IPS DF 4.7 (cell line): ENCODE measurements at regions not wholly inside any gene's neighbourhood (a gene's known extent, or its start where the extent isn't known, plus 50 kb on each side); places are given as distances from the start of the nearest gene placed in this dataset.
"Not testable (repeated sequence)": the region's sequence is repeated elsewhere in the genome, so short reads cannot be mapped to it uniquely, and the experiment has no call there.

Experiments used
- DNase-seq: peaks from one replicate; pipeline ENCODE4 v3.0.0-alpha.2; 2013; ENCODE audit warnings: low spot score; ENCODE audit errors: extremely low read depth

GRCh38 chrX:142804085-142804484 is 221.6 kb upstream of the SPANXN4 start:
- peak; percentile 30 for DNase-seq

- no peak for DNase-seq
Measured at GRCh38 chrX:142819461-142819860, 206.3 kb upstream of the SPANXN4 start.

- no peak for DNase-seq
Measured at GRCh38 chrX:142828129-142828528, 197.6 kb upstream of the SPANXN4 start.

- DNase-seq = no peak
Measured at GRCh38 chrX:142831961-142832530, 193.7 kb upstream of the SPANXN4 start.

GRCh38 chrX:142854970-142855369 is 170.8 kb upstream of the SPANXN4 start:
- no peak for DNase-seq

- no peak for DNase-seq
Measured at GRCh38 chrX:142860944-142861343, 164.8 kb upstream of the SPANXN4 start.

- no peak for DNase-seq
Measured at GRCh38 chrX:142861557-142861956, 164.2 kb upstream of the SPANXN4 start.

GRCh38 chrX:142866247-142866646 is 159.5 kb upstream of the SPANXN4 start:
- DNase-seq = not testable (repeated sequence)

GRCh38 chrX:142873214-142873613 is 152.5 kb upstream of the SPANXN4 start:
- DNase-seq = no peak

GRCh38 chrX:142884881-142885280 is 140.8 kb upstream of the SPANXN4 start:
- DNase-seq = no peak

- DNase-seq = no peak
Measured at GRCh38 chrX:142891046-142891445, 134.7 kb upstream of the SPANXN4 start.

- DNase-seq = no peak
Measured at GRCh38 chrX:142898164-142898563, 127.6 kb upstream of the SPANXN4 start.

- DNase-seq = no peak
Measured at GRCh38 chrX:142923201-142923600, 102.5 kb upstream of the SPANXN4 start.

GRCh38 chrX:142938793-142939192 is 86.9 kb upstream of the SPANXN4 start:
- no peak for DNase-seq

GRCh38 chrX:142972147-142972809 is 53.5 kb upstream of the SPANXN4 start:
- not testable (repeated sequence) for DNase-seq
